ENCODE measurements at regions not wholly inside any gene's neighbourhood (a gene's known extent, or its start where the extent isn't known, plus 50 kb on each side); places are given as distances from the start of the nearest gene placed in this dataset.
"Not testable (repeated sequence)": the region's sequence is repeated elsewhere in the genome, so short reads cannot be mapped to it uniquely, and the experiment has no call there.

- TF ChIP-seq, protein P1, sequence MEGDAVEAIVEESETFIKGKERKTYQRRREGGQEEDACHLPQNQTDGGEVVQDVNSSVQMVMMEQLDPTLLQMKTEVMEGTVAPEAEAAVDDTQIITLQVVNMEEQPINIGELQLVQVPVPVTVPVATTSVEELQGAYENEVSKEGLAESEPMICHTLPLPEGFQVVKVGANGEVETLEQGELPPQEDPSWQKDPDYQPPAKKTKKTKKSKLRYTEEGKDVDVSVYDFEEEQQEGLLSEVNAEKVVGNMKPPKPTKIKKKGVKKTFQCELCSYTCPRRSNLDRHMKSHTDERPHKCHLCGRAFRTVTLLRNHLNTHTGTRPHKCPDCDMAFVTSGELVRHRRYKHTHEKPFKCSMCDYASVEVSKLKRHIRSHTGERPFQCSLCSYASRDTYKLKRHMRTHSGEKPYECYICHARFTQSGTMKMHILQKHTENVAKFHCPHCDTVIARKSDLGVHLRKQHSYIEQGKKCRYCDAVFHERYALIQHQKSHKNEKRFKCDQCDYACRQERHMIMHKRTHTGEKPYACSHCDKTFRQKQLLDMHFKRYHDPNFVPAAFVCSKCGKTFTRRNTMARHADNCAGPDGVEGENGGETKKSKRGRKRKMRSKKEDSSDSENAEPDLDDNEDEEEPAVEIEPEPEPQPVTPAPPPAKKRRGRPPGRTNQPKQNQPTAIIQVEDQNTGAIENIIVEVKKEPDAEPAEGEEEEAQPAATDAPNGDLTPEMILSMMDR (IDR thresholded peaks at IDR 0.05), result not testable (repeated sequence)
- TF ChIP-seq POLR2A (IDR thresholded peaks at IDR 0.05), result not testable (repeated sequence)
Measured at GRCh38 chr6:92671462-92671861, 747.9 kb downstream of the EPHA7 start.
